ENCODE measurements at regions not wholly inside any gene's neighbourhood (a gene's known extent, or its start where the extent isn't known, plus 50 kb on each side); places are given as distances from the start of the nearest gene placed in this dataset.

DNA sequence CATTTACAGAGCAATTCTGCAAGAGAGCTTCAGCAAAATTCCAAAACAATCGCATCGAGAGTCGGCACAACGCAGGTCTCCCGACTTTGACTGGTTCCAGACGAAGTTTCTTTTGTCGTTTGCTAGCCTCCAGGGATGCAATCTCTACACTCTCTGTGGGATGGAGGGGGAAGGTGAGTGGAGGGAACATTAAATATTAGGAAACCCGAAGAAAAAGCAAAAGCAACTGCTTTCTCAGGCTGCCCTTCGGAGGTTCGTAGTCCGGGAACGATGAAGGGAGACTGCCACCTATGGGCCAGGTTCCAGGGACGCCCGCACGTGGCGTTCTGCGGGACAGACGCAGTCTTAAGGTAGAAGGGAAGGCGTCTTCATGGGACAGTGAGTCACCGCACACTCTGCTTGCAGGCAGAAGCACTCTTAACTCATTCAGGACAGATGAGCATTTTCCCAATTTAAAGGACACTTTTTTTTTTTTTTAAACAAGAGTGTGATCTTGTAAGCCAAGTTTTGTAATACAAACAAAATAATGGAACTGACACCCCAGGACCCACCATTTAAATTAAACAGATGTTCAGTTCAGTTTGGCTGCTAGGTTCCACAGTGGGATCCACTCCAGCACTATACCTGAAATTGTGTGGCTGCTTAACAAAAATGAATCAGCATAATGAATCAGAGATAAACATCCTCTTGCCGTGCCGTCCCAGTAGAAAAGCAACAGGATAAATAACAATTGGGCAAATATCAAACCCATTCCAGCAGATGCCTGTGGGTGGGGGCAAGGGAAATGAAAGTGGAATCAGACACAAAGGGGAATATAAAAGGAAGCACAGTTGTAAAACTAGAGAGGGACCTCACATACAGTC lies 65.8 kb upstream of the ARMC2 start:
- peak overlapping the region in 7 of 10 experiments; percentile 19 to 48 (median 36); a peak in 10 of 20 replicates for H3K4me3 ChIP-seq
- H3K4me1 ChIP-seq, result peaks cover 10 to 44% (median 21%) of the 10 kb centered on the region in 10 experiments
- no peaks in the 10 kb centered on the region for H3K27me3 ChIP-seq
- no peak for TF ChIP-seq Cebpa-rat (IDR thresholded peaks at IDR 0.05)
- H3K27ac ChIP-seq, result no peak overlapping the region; a peak in 1 of 22 replicates
- peak overlapping the region; percentile 18 to 80 (median 57) for H3K4me2 ChIP-seq
- no peaks in the 10 kb centered on the region for H4K20me1 ChIP-seq
- peaks cover 2 to 3% (median 2%) of the 10 kb centered on the region in 11 experiments; a peak in 19 of 22 replicates for H3K9me3 ChIP-seq (replicated peaks in 1 of 11)
- H3K36me3 ChIP-seq, result no peaks in the 10 kb centered on the region
- peak overlapping the region in 6 of 11 experiments; percentile 19 to 45 (median 36); a peak in 6 of 22 replicates for H3K9ac ChIP-seq

- H3K9ac ChIP-seq, result no peak overlapping the region
- no peak overlapping the region for H3K4me2 ChIP-seq
- H3K9me3 ChIP-seq (replicated peaks in 1 of 11), result peaks cover 21 to 30% (median 28%) of the 10 kb centered on the region in 11 experiments
- H3K4me1 ChIP-seq, result peaks cover 0 to 21% (median 5%) of the 10 kb centered on the region in 10 experiments; a peak in 9 of 20 replicates
- H4K20me1 ChIP-seq, result no peaks in the 10 kb centered on the region
- H3K36me3 ChIP-seq, result 0 out of 22 replicates have a peak, but pooled peaks cover 0 to 6% (median 0%) of the 10 kb centered on the region in 11 experiments
- H3K4me3 ChIP-seq, result no peak overlapping the region
- H3K27me3 ChIP-seq, result no peaks in the 10 kb centered on the region
- no peak overlapping the region for H3K27ac ChIP-seq
- TF ChIP-seq Cebpa-rat (IDR thresholded peaks at IDR 0.05), result no peak
Observed at GRCh38 chr6:108785653-108786052, 62.6 kb upstream of the ARMC2 start.

DNA sequence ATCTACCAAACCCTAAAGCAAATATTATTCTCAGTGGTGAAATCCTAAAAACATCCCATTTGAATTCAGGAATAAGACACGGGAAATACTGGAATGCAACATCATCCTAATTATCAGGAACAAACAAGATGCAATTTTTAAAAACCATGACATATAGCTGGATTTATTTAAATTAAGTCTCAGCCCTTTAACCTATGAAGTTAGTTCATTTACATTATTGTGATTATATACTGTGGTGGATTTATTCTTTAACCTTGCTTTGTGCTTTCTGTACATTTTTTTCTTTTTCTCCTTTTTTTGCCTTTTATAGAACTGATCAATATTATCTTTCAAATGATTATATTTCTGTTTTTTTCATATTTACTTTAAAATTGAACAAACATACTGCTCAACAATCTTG lies 59.8 kb upstream of the ARMC2 start:
- Histone ChIP-seq H3K4me3 (no peak overlapping the region), H3K4me2 (no peak overlapping the region), H4K20me1 (no peaks in the 10 kb centered on the region), H3K36me3 (0 out of 22 replicates have a peak, but pooled peaks cover 0 to 6% (median 0%) of the 10 kb centered on the region in 11 experiments), H3K4me1 (peaks cover 0 to 2% (median 0%) of the 10 kb centered on the region in 10 experiments; a peak in 4 of 20 replicates), H3K27me3 (no peaks in the 10 kb centered on the region), H3K9ac (no peak overlapping the region), H3K9me3 (replicated peaks in 1 of 11) (peaks cover 21 to 30% (median 28%) of the 10 kb centered on the region in 11 experiments), H3K27ac (no peak overlapping the region)
- TF ChIP-seq Cebpa-rat (IDR thresholded peaks at IDR 0.05), result no peak

DNA sequence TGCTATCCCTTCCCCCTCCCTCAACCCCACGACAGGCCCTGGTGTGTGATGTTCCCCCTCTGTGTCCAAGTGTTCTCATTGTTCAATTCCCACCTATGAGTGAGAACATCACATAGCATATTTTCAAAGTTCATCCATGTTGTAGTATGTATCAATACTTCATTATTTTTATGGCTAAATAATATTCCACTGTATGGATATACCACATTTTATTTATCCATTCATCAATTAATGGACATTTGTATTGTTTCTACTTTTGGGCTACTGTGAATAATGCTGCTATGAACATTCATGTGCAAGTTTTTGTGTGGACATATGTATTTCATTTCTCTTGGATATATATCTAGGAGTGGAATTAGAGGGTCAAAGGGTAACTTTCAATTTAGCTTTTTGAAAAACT lies 58.7 kb upstream of the ARMC2 start:
- no peaks in the 10 kb centered on the region for H4K20me1 ChIP-seq
- H3K36me3 ChIP-seq, result 0 out of 22 replicates have a peak, but pooled peaks cover 0 to 6% (median 0%) of the 10 kb centered on the region in 11 experiments
- H3K27ac ChIP-seq, result no peak overlapping the region
- H3K9me3 ChIP-seq (replicated peaks in 1 of 11), result peaks cover 21 to 30% (median 28%) of the 10 kb centered on the region in 11 experiments
- no peak overlapping the region for H3K9ac ChIP-seq
- H3K4me3 ChIP-seq, result no peak overlapping the region
- no peak for TF ChIP-seq Cebpa-rat (IDR thresholded peaks at IDR 0.05)
- no peaks in the 10 kb centered on the region for H3K27me3 ChIP-seq
- H3K4me1 ChIP-seq, result no peaks in the 10 kb centered on the region
- H3K4me2 ChIP-seq, result no peak overlapping the region

- Histone ChIP-seq H3K4me3 (no peak overlapping the region), H3K27ac (no peak overlapping the region), H3K4me1 (peaks cover 0 to 5% (median 2%) of the 10 kb centered on the region in 10 experiments; a peak in 2 of 20 replicates), H3K36me3 (0 out of 22 replicates have a peak, but pooled peaks cover 0 to 6% (median 0%) of the 10 kb centered on the region in 11 experiments), H4K20me1 (no peaks in the 10 kb centered on the region), H3K27me3 (no peaks in the 10 kb centered on the region), H3K4me2 (no peak overlapping the region), H3K9me3 (replicated peaks in 1 of 11) (peaks cover 21 to 30% (median 28%) of the 10 kb centered on the region in 11 experiments), H3K9ac (no peak overlapping the region)
- TF ChIP-seq Cebpa-rat (IDR thresholded peaks at IDR 0.05), result no peak
Observed at GRCh38 chr6:108791700-108792099, 56.5 kb upstream of the ARMC2 start.

DNA sequence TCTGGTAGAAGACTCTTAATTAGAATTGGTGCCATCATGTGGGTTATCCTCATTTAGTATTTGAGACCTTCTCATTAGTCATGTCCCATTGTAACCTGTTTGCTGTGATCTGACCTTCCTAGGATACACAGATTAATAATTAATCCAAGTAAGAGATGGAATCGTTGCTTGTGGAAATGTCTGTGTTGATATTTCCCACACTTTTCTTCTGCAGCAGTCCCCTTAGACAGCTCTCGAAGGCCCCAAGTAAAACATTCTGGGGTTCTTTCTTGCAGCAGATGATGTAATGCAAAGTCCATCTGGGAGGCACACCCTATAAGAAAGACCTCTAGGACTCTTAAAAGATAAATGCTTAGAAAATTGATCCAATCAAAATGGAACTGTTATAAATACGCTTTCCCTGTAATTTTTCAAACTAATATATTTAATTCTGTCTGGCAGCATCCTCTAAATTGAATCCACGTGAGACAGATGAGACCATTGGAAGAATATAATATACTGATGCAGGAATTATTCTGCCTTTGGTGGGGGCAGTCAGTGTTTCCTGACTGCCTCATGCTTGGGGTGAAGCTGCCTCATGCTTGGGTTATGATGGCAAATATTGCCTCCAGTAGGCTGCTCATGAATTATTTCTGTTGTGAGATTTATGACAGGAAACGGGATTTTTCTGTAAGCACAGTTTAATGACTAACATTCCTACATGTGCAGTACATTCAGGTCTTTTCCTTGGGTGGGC lies 54.5 kb upstream of the ARMC2 start:
- Histone ChIP-seq H3K4me2 (no peak overlapping the region), H3K27ac (no peak overlapping the region), H3K4me1 (peaks cover 10 to 22% (median 14%) of the 10 kb centered on the region in 10 experiments), H3K4me3 (no peak overlapping the region), H4K20me1 (no peaks in the 10 kb centered on the region), H3K9ac (no peak overlapping the region), H3K36me3 (no peaks in the 10 kb centered on the region), H3K27me3 (no peaks in the 10 kb centered on the region), H3K9me3 (replicated peaks in 1 of 11) (peaks cover 10 to 15% (median 13%) of the 10 kb centered on the region in 11 experiments; a peak in 21 of 22 replicates)
- TF ChIP-seq Cebpa-rat (IDR thresholded peaks at IDR 0.05), result no peak

DNA sequence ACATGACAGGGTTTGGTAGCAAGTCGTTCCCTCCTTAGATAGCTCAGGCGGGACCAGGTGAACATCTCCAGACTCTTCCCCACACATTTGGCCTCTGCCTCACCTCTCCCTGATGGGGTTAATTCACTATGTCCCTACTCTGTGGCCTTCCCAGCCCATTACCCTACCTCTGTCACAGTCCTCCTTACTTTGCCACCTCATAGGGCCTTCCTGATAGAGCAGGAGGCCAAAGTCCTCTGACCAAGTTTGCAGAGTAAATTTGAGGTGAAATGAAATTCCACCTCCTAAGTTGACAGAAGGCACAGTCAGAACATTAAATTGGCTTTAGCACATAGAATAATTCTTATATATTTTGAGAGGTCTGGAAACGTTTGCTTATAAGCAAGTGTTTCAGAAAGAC lies 53.1 kb upstream of the ARMC2 start:
- Histone ChIP-seq H3K4me1 (peaks cover 17 to 37% (median 24%) of the 10 kb centered on the region in 10 experiments), H3K9me3 (replicated peaks in 1 of 11) (peaks cover 0 to under 1% (median 0%) of the 10 kb centered on the region in 11 experiments; a peak in 6 of 22 replicates), H3K27me3 (no peaks in the 10 kb centered on the region), H4K20me1 (no peaks in the 10 kb centered on the region), H3K4me3 (no peak overlapping the region), H3K9ac (no peak overlapping the region), H3K27ac (no peak overlapping the region), H3K4me2 (no peak overlapping the region), H3K36me3 (no peaks in the 10 kb centered on the region)
- no peak for TF ChIP-seq Cebpa-rat (IDR thresholded peaks at IDR 0.05)

DNA sequence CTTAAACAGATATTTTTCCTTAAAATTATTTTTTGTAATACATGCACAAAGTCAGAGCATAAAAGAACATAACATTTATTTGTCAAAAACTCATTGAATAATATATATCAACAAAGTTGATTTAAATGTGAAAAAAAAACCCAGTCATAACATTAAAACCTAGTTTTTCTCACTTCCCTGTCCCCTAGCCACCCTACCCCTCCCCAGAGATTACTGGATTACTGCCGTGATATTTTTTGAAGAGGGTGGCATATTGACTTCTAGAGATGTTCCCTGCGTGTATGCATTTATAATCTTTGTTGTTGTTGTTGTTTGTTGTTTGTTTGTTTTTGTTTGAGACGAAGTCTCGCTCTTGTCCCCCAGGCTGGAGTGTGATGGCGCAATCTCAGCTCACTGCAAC lies 52.4 kb upstream of the ARMC2 start:
- Histone ChIP-seq H3K27ac (no peak overlapping the region), H3K4me2 (0 out of 22 replicates have a peak overlapping the region, but pooled peaks of 1 of the 11 experiments have one; percentile 23), H3K4me3 (no peak overlapping the region), H3K27me3 (no peaks in the 10 kb centered on the region), H4K20me1 (no peaks in the 10 kb centered on the region), H3K4me1 (peaks cover 17 to 43% (median 24%) of the 10 kb centered on the region in 10 experiments), H3K36me3 (no peaks in the 10 kb centered on the region), H3K9me3 (replicated peaks in 1 of 11) (no peaks in the 10 kb centered on the region), H3K9ac (no peak overlapping the region)
- TF ChIP-seq Cebpa-rat (IDR thresholded peaks at IDR 0.05), result no peak

DNA sequence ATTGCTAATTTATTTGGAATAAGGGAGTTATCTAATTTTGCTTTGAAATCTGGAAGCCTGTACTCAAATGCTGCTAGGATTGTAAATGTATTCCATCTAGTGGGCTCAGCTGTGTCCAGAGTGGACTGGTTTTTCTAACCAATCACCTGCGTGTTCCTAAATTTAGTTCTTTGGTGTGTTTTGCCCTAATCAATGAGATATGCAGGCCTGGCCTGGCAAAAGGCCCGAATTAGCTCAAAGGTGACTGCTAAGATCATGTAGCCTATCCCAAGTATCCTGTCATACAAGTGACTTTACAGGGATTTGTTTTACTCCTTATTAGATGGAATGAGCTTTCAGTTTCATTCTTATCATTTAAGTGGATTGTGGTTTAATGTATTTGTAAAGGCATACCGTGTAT lies 51.3 kb upstream of the ARMC2 start:
- Histone ChIP-seq H3K27ac (no peak overlapping the region), H3K4me3 (no peak overlapping the region), H3K4me2 (peak overlapping the region in 1 of 11 experiments; percentile 23; a peak in 1 of 22 replicates), H3K27me3 (no peaks in the 10 kb centered on the region), H3K9me3 (replicated peaks in 1 of 11) (no peaks in the 10 kb centered on the region), H3K9ac (no peak overlapping the region), H3K36me3 (no peaks in the 10 kb centered on the region), H4K20me1 (no peaks in the 10 kb centered on the region), H3K4me1 (peaks cover 17 to 54% (median 24%) of the 10 kb centered on the region in 10 experiments)
- TF ChIP-seq Cebpa-rat (IDR thresholded peaks at IDR 0.05), result no peak

Measured in BLaER1 treated with 17β-estradiol and CSF1 and Interleukin-3, amounts not matched to agents 10 nM and 100 nM (cell line).